ENCODE measurements at regions not wholly inside any gene's neighbourhood (a gene's known extent, or its start where the extent isn't known, plus 50 kb on each side); places are given as distances from the start of the nearest gene placed in this dataset.

- POLR2A ChIA-PET (ENCODE audit: unreplicated experiment) = no interaction called here
- Histone ChIP-seq H2BK120ac (ENCODE audit: low read depth, low read length) (no peak overlapping the region), H3K14ac (replicated peaks; ENCODE audit: low read depth, low read length) (no peak overlapping the region), H3K23ac (ENCODE audit: low read depth, low read length) (no peak overlapping the region), H3K56ac (ENCODE audit: extremely low read depth, insufficient read depth, low read length) (no peak overlapping the region), H2BK20ac (ENCODE audit: low read depth, low read length) (no peak overlapping the region), H3K18ac (ENCODE audit: low read depth, low read length) (no peak overlapping the region), H3K4ac (ENCODE audit: low read depth, low read length) (no peak overlapping the region), H3K4me3 (ENCODE audit: insufficient read depth, low read depth, low read length) (no peak overlapping the region), H3K4me2 (ENCODE audit: low read depth, low read length) (no peak overlapping the region), H3K9me3 (ENCODE audit: control insufficient read depth, insufficient read depth, low read length) (0 out of 2 replicates have a peak, but pooled peaks cover 2% of the 10 kb centered on the region), H4K91ac (ENCODE audit: insufficient read depth, low read depth, low read length) (no peak overlapping the region), H2AK5ac (ENCODE audit: low read depth, low read length) (no peak overlapping the region), H2AK9ac (replicated peaks; ENCODE audit: low read depth, low read length, poor library complexity) (no peak overlapping the region), H3K27ac (ENCODE audit: insufficient read depth, low read length) (no peak overlapping the region), H4K20me1 (ENCODE audit: insufficient read depth, low read length) (no peaks in the 10 kb centered on the region), H2BK15ac (ENCODE audit: low read depth, low read length) (no peak overlapping the region), H3K27me3 (ENCODE audit: control insufficient read depth, insufficient read depth, low read length) (no peaks in the 10 kb centered on the region), H3K36me3 (ENCODE audit: control insufficient read depth, insufficient read depth, low read length) (no peaks in the 10 kb centered on the region), H2AFZ (replicated peaks; ENCODE audit: low read length, poor library complexity) (no peak overlapping the region), H3K9ac (ENCODE audit: low read depth, low read length) (no peak overlapping the region), H4K5ac (ENCODE audit: low read depth, low read length) (no peak overlapping the region), H4K8ac (ENCODE audit: low read depth in 2 of 2, low read length in 2 of 2) (no peak overlapping the region), H3K4me1 (ENCODE audit: control insufficient read depth, insufficient read depth, low read length) (no peaks in the 10 kb centered on the region), H3K79me1 (ENCODE audit: low read depth in 1 of 2, low read length in 2 of 2) (no peaks in the 10 kb centered on the region), H2BK5ac (ENCODE audit: low read depth, low read length, poor library complexity, severe bottlenecking) (no peak overlapping the region), H3K9me1 (ENCODE audit: insufficient read depth, low read length) (no peaks in the 10 kb centered on the region)
- intact Hi-C loops (cut with micrococcal nuclease) = no loop called here
- CTCF ChIA-PET = no interaction called here
- no TSS peak for BruUV-seq (replicated peaks)
- DNase-seq (no peak), ATAC-seq (ENCODE audit: low read depth) (no peak)
- no peak for TF ChIP-seq MAFK (IDR thresholded peaks at IDR 0.05; ENCODE audit: low read depth, low read length)
- TF ChIP-seq RFX5 (IDR thresholded peaks at IDR 0.05; ENCODE audit: low read depth, low read length) = no peak
- TF ChIP-seq, protein P1, sequence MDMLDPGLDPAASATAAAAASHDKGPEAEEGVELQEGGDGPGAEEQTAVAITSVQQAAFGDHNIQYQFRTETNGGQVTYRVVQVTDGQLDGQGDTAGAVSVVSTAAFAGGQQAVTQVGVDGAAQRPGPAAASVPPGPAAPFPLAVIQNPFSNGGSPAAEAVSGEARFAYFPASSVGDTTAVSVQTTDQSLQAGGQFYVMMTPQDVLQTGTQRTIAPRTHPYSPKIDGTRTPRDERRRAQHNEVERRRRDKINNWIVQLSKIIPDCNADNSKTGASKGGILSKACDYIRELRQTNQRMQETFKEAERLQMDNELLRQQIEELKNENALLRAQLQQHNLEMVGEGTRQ (IDR thresholded peaks at IDR 0.05; ENCODE audit: low read depth, low read length) = no peak
- no peak for TF ChIP-seq RAD21 (IDR thresholded peaks at IDR 0.05; ENCODE audit: low read length)
- TF ChIP-seq, protein P2, sequence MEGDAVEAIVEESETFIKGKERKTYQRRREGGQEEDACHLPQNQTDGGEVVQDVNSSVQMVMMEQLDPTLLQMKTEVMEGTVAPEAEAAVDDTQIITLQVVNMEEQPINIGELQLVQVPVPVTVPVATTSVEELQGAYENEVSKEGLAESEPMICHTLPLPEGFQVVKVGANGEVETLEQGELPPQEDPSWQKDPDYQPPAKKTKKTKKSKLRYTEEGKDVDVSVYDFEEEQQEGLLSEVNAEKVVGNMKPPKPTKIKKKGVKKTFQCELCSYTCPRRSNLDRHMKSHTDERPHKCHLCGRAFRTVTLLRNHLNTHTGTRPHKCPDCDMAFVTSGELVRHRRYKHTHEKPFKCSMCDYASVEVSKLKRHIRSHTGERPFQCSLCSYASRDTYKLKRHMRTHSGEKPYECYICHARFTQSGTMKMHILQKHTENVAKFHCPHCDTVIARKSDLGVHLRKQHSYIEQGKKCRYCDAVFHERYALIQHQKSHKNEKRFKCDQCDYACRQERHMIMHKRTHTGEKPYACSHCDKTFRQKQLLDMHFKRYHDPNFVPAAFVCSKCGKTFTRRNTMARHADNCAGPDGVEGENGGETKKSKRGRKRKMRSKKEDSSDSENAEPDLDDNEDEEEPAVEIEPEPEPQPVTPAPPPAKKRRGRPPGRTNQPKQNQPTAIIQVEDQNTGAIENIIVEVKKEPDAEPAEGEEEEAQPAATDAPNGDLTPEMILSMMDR (conservative IDR thresholded peaks at IDR 0.05; ENCODE audit: low read depth, low read length) = no peak
- no peak for TF ChIP-seq CEBPB (IDR thresholded peaks at IDR 0.05; ENCODE audit: low read depth, low read length)
- TF ChIP-seq RCOR1 (IDR thresholded peaks at IDR 0.05; ENCODE audit: insufficient replicate concordance, low read length) = no peak
- no peak for TF ChIP-seq POLR2A (IDR thresholded peaks at IDR 0.05; ENCODE audit: low read depth, low read length)
- TF ChIP-seq, protein P3, sequence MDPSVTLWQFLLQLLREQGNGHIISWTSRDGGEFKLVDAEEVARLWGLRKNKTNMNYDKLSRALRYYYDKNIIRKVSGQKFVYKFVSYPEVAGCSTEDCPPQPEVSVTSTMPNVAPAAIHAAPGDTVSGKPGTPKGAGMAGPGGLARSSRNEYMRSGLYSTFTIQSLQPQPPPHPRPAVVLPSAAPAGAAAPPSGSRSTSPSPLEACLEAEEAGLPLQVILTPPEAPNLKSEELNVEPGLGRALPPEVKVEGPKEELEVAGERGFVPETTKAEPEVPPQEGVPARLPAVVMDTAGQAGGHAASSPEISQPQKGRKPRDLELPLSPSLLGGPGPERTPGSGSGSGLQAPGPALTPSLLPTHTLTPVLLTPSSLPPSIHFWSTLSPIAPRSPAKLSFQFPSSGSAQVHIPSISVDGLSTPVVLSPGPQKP (IDR thresholded peaks at IDR 0.05; ENCODE audit: borderline replicate concordance, low read depth, low read length) = no peak
- no peak for TF ChIP-seq BHLHE40 (IDR thresholded peaks at IDR 0.05; ENCODE audit: low read depth, low read length)
- no peak for TF ChIP-seq MAZ (IDR thresholded peaks at IDR 0.05; ENCODE audit: borderline replicate concordance, low read depth, low read length)
- TF ChIP-seq SMC3 (IDR thresholded peaks at IDR 0.05; ENCODE audit: low read depth, low read length) = no peak
- no peak for TF ChIP-seq FOS (IDR thresholded peaks at IDR 0.05; ENCODE audit: low read depth, low read length)
- TF ChIP-seq NFE2L2 (IDR thresholded peaks at IDR 0.05; ENCODE audit: low read depth, low read length) = no peak
- no peak for TF ChIP-seq CHD1 (IDR thresholded peaks at IDR 0.05; ENCODE audit: low read depth, low read length)
- TF ChIP-seq MXI1 (IDR thresholded peaks at IDR 0.05; ENCODE audit: borderline replicate concordance, low read depth, low read length) = no peak
- in situ Hi-C loops (cut with MboI; ENCODE audit: low sequenced_read_pairs) = no loop called here
- dilution Hi-C loops (cut with HindIII; ENCODE audit: low sequenced_read_pairs, unreplicated experiment) = no loop called here
- no CpG with 5 or more reads among the region's 2 CpGs for WGBS, 2 experiments (ENCODE audit: extremely low coverage in 2 of 2, insufficient read length in 1 of 2)
These were observed 540.2 kb downstream of the GBA3 start for GRCh38 chr4:23232987-23233386.
